ENCODE measurements at regions not wholly inside any gene's neighbourhood (a gene's known extent, or its start where the extent isn't known, plus 50 kb on each side); places are given as distances from the start of the nearest gene placed in this dataset.

- H3K4me1 Mint-ChIP-seq = no peaks in the 10 kb centered on the region
- no peak overlapping the region for H3K27ac ChIP-seq (ENCODE audit: low read depth)
- H3K36me3 ChIP-seq (ENCODE audit: insufficient read depth) = 0 out of 2 replicates have a peak, but pooled peaks cover 13% of the 10 kb centered on the region
- H3K4me2 ChIP-seq = no peak overlapping the region
- peaks cover 20% of the 10 kb centered on the region for H3K9me3 Mint-ChIP-seq
- H2AFZ ChIP-seq = no peak overlapping the region
- H3F3A ChIP-seq (replicated peaks; ENCODE audit: low read depth) = no peaks in the 10 kb centered on the region
- no peak overlapping the region for H3K4me3 Mint-ChIP-seq
- TF ChIP-seq ZNF462 (CRISPR knock-in tag; IDR thresholded peaks at IDR 0.05) (no peak), POLR2AphosphoS5 (IDR thresholded peaks at IDR 0.05; ENCODE audit: low read depth) (no peak), ETS1 (IDR thresholded peaks at IDR 0.05) (no peak), EZH2 (IDR thresholded peaks at IDR 0.05; ENCODE audit: low read depth, unreplicated experiment) (no peak), JUNB (IDR thresholded peaks at IDR 0.05; ENCODE audit: unreplicated experiment) (no peak), ZNF114 (CRISPR knock-in tag; IDR thresholded peaks at IDR 0.05) (no peak), EZH2phosphoT487 (IDR thresholded peaks at IDR 0.05; ENCODE audit: unreplicated experiment) (no peak), NANOG (IDR thresholded peaks at IDR 0.05; ENCODE audit: borderline replicate concordance) (no peak), CTCF (conservative IDR thresholded peaks at IDR 0.05; ENCODE audit: low read depth in 2 of 2) (no peak), CREB1 (CRISPR knock-in tag; IDR thresholded peaks at IDR 0.05; ENCODE audit: low read depth) (no peak), ZNF331 (CRISPR knock-in tag; IDR thresholded peaks at IDR 0.05; ENCODE audit: low read depth) (no peak), REST (IDR thresholded peaks at IDR 0.05; ENCODE audit: unreplicated experiment) (no peak), STAT1 (IDR thresholded peaks at IDR 0.05; ENCODE audit: unreplicated experiment) (no peak)
- no peak overlapping the region for H3K27ac Mint-ChIP-seq
- DNase-seq (ENCODE audit: low spot score) = no peak
- no peak overlapping the region for H3K4me3 ChIP-seq
- H3K27me3 Mint-ChIP-seq (ENCODE audit: insufficient read depth, low read depth, poor library complexity) = peaks cover 2% of the 10 kb centered on the region
- no peaks in the 10 kb centered on the region for H4K20me1 ChIP-seq (replicated peaks; ENCODE audit: insufficient read depth)
- H3K27me3 ChIP-seq (ENCODE audit: insufficient read depth) = no peaks in the 10 kb centered on the region
- no peaks in the 10 kb centered on the region for H3K79me2 ChIP-seq (replicated peaks; ENCODE audit: insufficient read depth)
- ATAC-seq = no peak
- 0 out of 3 replicates have a peak, but pooled peaks cover 7% of the 10 kb centered on the region for H3K36me3 Mint-ChIP-seq (ENCODE audit: low read depth)
- no peaks in the 10 kb centered on the region for H3K4me1 ChIP-seq (ENCODE audit: insufficient read depth)
- H3K9me2 ChIP-seq (ENCODE audit: insufficient read depth) = peaks cover 9% of the 10 kb centered on the region
Observed at GRCh38 chr2:189999661-190000060, 62.9 kb downstream of the MSTN start.
